ENCODE measurements at regions not wholly inside any gene's neighbourhood (a gene's known extent, or its start where the extent isn't known, plus 50 kb on each side); places are given as distances from the start of the nearest gene placed in this dataset.

DNA sequence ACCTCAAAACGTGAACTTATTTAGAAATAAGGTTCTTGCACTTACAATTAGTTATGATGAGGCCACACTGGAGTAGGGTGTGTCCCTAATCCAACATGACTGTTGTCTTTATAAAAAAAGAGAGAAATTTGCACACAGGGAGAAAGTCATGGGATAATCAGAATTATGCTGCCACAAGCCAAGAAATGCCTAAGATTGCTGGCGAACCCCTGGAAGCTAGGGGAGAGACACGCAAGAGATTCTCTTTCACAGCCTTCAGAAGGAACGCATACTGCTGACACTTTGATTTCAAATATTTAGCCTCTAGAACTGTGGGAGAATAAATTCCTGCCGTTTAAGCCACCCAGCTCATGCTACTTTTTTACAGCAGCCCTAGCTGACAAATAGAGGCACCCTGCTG is 138.3 kb downstream of the CCDC71L start:
- TF ChIP-seq, protein P1, sequence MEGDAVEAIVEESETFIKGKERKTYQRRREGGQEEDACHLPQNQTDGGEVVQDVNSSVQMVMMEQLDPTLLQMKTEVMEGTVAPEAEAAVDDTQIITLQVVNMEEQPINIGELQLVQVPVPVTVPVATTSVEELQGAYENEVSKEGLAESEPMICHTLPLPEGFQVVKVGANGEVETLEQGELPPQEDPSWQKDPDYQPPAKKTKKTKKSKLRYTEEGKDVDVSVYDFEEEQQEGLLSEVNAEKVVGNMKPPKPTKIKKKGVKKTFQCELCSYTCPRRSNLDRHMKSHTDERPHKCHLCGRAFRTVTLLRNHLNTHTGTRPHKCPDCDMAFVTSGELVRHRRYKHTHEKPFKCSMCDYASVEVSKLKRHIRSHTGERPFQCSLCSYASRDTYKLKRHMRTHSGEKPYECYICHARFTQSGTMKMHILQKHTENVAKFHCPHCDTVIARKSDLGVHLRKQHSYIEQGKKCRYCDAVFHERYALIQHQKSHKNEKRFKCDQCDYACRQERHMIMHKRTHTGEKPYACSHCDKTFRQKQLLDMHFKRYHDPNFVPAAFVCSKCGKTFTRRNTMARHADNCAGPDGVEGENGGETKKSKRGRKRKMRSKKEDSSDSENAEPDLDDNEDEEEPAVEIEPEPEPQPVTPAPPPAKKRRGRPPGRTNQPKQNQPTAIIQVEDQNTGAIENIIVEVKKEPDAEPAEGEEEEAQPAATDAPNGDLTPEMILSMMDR (IDR thresholded peaks at IDR 0.05), result no peak
- TF ChIP-seq POLR2A (IDR thresholded peaks at IDR 0.05), result no peak

All from Peyer's patch (tissue), 4 donors.